ENCODE measurements at regions not wholly inside any gene's neighbourhood (a gene's known extent, or its start where the extent isn't known, plus 50 kb on each side); places are given as distances from the start of the nearest gene placed in this dataset.

- TF ChIP-seq, protein P1, sequence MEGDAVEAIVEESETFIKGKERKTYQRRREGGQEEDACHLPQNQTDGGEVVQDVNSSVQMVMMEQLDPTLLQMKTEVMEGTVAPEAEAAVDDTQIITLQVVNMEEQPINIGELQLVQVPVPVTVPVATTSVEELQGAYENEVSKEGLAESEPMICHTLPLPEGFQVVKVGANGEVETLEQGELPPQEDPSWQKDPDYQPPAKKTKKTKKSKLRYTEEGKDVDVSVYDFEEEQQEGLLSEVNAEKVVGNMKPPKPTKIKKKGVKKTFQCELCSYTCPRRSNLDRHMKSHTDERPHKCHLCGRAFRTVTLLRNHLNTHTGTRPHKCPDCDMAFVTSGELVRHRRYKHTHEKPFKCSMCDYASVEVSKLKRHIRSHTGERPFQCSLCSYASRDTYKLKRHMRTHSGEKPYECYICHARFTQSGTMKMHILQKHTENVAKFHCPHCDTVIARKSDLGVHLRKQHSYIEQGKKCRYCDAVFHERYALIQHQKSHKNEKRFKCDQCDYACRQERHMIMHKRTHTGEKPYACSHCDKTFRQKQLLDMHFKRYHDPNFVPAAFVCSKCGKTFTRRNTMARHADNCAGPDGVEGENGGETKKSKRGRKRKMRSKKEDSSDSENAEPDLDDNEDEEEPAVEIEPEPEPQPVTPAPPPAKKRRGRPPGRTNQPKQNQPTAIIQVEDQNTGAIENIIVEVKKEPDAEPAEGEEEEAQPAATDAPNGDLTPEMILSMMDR (IDR thresholded peaks at IDR 0.05; ENCODE audit: low read length) = no peak
- TF ChIP-seq EZH2phosphoT487 (IDR thresholded peaks at IDR 0.05; ENCODE audit: low read length) (no peak), EZH2 (optimal IDR thresholded peaks at IDR 0.05; ENCODE audit: low read depth, low read length) (no peak)
These were observed 1147.5 kb downstream of the DIAPH3 start for GRCh38 chr13:59016250-59016649.
